ENCODE measurements at regions not wholly inside any gene's neighbourhood (a gene's known extent, or its start where the extent isn't known, plus 50 kb on each side); places are given as distances from the start of the nearest gene placed in this dataset.

- H3K9me3 ChIP-seq (ENCODE audit: low read depth) = no peaks in the 10 kb centered on the region
- no peaks in the 10 kb centered on the region for H3K36me3 Mint-ChIP-seq
- no peak overlapping the region for H3K27ac ChIP-seq
- peaks cover 5% of the 10 kb centered on the region for H3K27me3 Mint-ChIP-seq (ENCODE audit: insufficient read depth, low read depth)
- H3F3A ChIP-seq (ENCODE audit: low read depth) = no peaks in the 10 kb centered on the region
- no peak overlapping the region for H3K4me2 ChIP-seq
- no peak for DNase-seq (ENCODE audit: low spot score)
- no peak overlapping the region for H2AFZ ChIP-seq (replicated peaks)
- H3K27ac Mint-ChIP-seq = no peak overlapping the region
- peaks cover 8% of the 10 kb centered on the region for H3K4me1 ChIP-seq
- H4K20me1 ChIP-seq (ENCODE audit: low read depth) = no peaks in the 10 kb centered on the region
- no peaks in the 10 kb centered on the region for H3K36me3 ChIP-seq
- no peaks in the 10 kb centered on the region for H3K79me2 ChIP-seq (ENCODE audit: low read depth)
- TF ChIP-seq CTCF (IDR thresholded peaks at IDR 0.05) (no peak), EZH2 (IDR thresholded peaks at IDR 0.05) (no peak), EZH2phosphoT487 (IDR thresholded peaks at IDR 0.05) (no peak)
- peaks cover 4% of the 10 kb centered on the region for H3K4me1 Mint-ChIP-seq
- no peaks in the 10 kb centered on the region for H3K9me3 Mint-ChIP-seq
- no peak overlapping the region for H3K9ac ChIP-seq
- H3K4me3 ChIP-seq = no peak overlapping the region
- no peak overlapping the region for H3K4me3 Mint-ChIP-seq
- no peaks in the 10 kb centered on the region for H3K27me3 ChIP-seq
Observed at GRCh38 chr10:110447886-110448285, 49.8 kb upstream of the DUSP5 start.
